ENCODE measurements at regions not wholly inside any gene's neighbourhood (a gene's known extent, or its start where the extent isn't known, plus 50 kb on each side); places are given as distances from the start of the nearest gene placed in this dataset.

GRCh38 chr3:23712656-23713559, 92.8 kb upstream of the UBE2E1 start:
- Histone ChIP-seq H3K4me1 (no peaks in the 10 kb centered on the region), H3K36me3 (no peaks in the 10 kb centered on the region), H3K27ac (no peak overlapping the region), H3K4me3 (no peak overlapping the region), H3K9me3 (no peaks in the 10 kb centered on the region), H3K27me3 (no peaks in the 10 kb centered on the region)
- no peak for DNase-seq
- TF ChIP-seq CTCF (IDR thresholded peaks at IDR 0.05) (peak in 1 of 4 donors; percentile 4), POLR2A (IDR thresholded peaks at IDR 0.05) (no peak)
- intact Hi-C loops (cut with DNase I), result no loop called here
- WGBS (ENCODE audit: insufficient coverage, low coverage, low lambda C conversion rate, missing lambda C conversion rate), result 16% methylated on average over 9 of the region's 9 CpGs
- peak; percentile 32 to 61 (median 50) for ATAC-seq

DNA sequence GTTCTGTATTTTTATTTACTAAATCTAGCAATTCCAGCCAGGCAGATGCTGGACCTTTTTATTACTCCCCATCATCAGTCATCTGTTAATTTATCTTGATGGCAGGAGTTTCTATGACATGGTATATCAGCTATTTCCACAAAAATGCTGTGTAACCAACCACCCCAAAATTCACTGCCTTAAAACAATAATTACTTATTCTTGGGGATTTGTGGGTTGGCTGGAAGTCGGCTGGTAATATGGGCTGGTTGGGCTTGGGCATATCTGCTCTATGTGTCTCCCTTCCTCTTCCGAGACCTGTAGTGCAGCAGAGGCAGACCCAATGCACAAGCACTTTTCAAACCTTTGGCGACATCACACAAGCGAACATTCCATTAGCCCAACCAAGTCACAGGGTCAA, 92.1 kb upstream of the UBE2E1 start:
- intact Hi-C loops (cut with DNase I), result no loop called here
- Histone ChIP-seq H3K4me1 (no peaks in the 10 kb centered on the region), H3K4me3 (no peak overlapping the region), H3K27me3 (no peaks in the 10 kb centered on the region), H3K27ac (no peak overlapping the region), H3K9me3 (no peaks in the 10 kb centered on the region), H3K36me3 (no peaks in the 10 kb centered on the region)
- WGBS (ENCODE audit: insufficient coverage, low coverage, low lambda C conversion rate, missing lambda C conversion rate), result 73% methylated on average over 4 of the region's 4 CpGs
- TF ChIP-seq CTCF (IDR thresholded peaks at IDR 0.05) (no peak), POLR2A (IDR thresholded peaks at IDR 0.05) (no peak)
- no peak for ATAC-seq
- no peak for DNase-seq

- intact Hi-C loops (cut with DNase I), result no loop called here
- Histone ChIP-seq H3K36me3 (no peaks in the 10 kb centered on the region), H3K9me3 (no peaks in the 10 kb centered on the region), H3K27me3 (no peaks in the 10 kb centered on the region), H3K4me1 (no peaks in the 10 kb centered on the region), H3K4me3 (no peak overlapping the region), H3K27ac (no peak overlapping the region)
- no peak for TF ChIP-seq POLR2A (IDR thresholded peaks at IDR 0.05)
- TF ChIP-seq CTCF (IDR thresholded peaks at IDR 0.05), result no peak
- WGBS (ENCODE audit: insufficient coverage, low coverage, low lambda C conversion rate, missing lambda C conversion rate), result 84% methylated on average over 2 of the region's 2 CpGs
- DNase-seq (no peak), ATAC-seq (no peak)
Measured at GRCh38 chr3:23720059-23720458, 85.7 kb upstream of the UBE2E1 start.

GRCh38 chr3:23720885-23721284, 84.9 kb upstream of the UBE2E1 start:
- WGBS (ENCODE audit: insufficient coverage, low coverage, low lambda C conversion rate, missing lambda C conversion rate), result 69% methylated on average over 2 of the region's 2 CpGs
- intact Hi-C loops (cut with DNase I), result no loop called here
- Histone ChIP-seq H3K4me1 (no peaks in the 10 kb centered on the region), H3K9me3 (no peaks in the 10 kb centered on the region), H3K27ac (no peak overlapping the region), H3K4me3 (no peak overlapping the region), H3K36me3 (no peaks in the 10 kb centered on the region), H3K27me3 (no peaks in the 10 kb centered on the region)
- ATAC-seq, result no peak
- no peak for DNase-seq
- TF ChIP-seq CTCF (IDR thresholded peaks at IDR 0.05) (no peak), POLR2A (IDR thresholded peaks at IDR 0.05) (no peak)

All from right lobe of liver (tissue), 6 donors.